ENCODE measurements at regions not wholly inside any gene's neighbourhood (a gene's known extent, or its start where the extent isn't known, plus 50 kb on each side); places are given as distances from the start of the nearest gene placed in this dataset.
"Not testable (repeated sequence)": the region's sequence is repeated elsewhere in the genome, so short reads cannot be mapped to it uniquely, and the experiment has no call there.

DNA sequence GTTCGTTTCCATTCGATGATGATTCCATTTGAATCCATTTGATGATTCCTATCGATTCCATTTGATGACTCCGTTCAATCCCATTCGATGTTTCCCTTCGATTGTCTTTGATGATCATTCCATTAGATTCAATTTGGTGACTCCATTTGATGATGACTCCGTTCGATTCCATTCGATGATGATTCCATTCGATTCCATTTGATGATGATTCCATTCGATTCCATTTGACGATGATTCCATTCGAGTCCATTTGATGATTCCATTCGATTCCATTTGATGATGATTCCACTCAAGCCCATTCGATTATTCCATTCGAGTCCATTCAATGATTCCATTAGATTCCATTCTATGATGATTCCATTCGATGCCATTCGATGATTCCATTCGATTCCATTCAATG lies 2730.6 kb downstream of the RPIA start:
- not testable (repeated sequence) for DNase-seq

DNA sequence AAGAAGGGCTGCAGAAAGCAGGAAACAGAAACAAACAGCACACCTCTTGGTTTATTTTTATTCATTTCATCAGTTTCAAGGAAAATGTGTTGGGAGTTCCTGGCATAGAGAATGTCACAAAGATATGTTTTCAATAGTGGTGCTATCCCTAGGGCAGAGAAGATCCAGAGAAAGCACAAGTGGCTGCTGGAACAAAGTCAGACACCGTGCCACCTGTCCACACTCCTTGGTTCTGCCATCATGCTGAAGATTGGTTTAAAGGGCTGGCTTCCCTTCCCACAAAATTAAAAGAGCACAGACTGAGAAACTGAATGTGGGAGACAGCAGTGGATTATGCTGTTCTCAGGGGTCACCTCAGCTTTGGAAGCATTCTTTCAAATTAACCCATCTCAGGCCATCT lies 2735.7 kb downstream of the RPIA start:
- not testable (repeated sequence) for DNase-seq

DNA sequence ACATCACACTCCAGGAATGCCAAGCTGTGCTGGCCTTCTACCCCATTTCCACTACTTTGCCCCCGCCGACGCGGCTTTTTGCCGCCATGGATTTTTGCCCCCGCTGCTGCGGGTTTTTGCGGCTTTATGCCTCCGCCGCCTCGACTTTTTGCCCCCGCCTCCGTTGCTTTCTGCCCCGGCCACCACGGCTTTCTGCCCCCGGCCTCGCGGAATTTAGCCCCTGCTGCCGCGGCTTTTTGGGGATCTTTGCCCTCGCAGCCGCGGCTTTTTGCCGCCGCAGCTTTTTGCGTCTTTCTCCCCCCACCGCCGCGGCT lies 2750.4 kb downstream of the RPIA start:
- not testable (repeated sequence) for DNase-seq

DNA sequence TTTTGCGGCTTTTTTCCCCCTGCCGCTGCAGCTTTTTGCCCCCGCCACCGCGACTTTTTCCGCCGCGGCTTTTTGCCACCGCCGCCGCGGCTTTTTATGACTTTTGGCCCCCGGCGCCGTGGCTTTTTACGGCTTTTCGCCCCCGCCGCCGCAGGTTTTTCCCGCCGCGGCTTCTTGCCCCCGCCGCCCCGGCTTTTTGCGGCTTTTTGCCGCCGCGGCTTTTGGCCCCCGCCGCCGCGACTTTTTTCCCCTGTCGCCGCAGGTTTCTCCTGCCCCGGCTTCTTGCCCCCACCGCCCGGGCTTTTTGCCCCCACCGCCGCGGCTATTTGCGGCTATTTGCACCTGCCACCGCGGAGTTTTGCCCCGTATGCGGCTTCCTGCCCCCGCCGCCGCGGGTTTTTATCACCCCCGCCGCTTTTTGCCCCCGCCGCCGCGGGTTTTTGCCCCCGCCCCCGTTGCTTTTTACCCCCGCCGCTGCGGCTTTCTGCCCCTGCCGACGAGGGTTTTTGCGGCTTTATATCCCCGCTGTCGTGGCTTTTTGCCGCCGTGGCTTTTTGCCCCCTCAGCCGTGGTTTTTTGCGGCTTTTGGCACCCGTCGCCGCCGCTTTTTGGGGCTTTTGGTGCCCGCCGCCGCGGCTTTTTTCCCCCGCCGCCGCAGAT lies 2750.9 kb downstream of the RPIA start:
- peak; percentile 24 for DNase-seq

DNA sequence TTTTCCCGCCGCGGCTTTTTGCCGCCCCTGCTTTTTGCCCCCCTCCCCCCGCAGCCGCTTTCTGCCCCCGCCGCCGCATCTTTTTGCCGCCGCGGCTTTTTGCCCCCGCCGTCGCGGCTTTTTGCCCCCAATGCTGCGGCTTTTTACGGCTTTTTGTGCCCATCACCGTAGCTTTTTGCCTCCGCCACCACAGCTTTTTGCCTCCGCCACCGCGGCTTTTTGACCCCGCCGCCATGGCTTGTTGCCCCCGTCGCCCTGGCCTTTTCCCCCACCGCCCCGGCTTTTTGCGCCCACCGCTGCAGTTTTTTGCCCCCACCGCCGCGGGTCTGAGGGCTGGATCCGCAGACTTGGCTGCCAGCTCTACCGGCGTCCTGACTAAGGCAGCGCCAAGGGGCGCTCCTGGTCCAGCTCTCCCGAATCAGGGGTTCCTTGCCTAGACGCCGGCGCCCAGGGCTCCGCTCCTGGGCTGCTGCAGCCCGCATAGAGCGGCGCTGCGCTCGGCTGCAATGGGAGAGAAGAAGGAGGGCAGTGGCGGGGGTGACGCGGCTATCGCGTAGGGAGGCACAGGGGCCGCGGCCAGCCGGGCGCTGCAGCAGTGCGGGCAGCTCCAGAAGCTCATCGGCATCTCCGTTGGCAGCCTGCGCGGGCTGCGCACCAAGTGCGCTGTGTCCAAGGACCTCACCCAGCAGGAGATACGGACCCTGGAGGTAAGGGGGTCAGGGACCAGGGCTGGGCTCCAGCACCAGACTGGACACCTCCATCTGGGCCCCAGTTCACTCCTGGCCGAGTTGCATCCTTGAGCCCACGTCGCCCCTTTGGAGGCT lies 2751.6 kb downstream of the RPIA start:
- DNase-seq, result not testable (repeated sequence)

DNA sequence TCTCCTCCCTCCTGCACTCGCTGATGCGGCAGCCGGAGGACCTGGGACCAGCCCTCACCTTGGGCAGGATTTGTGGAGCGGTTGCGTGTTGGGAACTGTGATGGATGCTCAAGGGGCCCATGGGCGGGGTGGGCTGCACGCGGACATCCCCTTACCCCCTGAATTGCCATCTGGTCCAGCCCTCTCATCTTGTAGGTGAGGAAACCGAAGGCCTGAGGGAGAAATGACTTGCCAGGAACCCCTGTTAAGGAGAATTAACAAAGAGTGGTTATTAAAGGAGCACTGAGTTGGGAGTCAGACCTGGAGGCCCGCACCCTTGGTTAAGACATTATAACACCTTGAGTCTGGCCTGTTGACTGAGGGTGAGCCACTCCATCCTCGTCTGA lies 2752.2 kb downstream of the RPIA start:
- DNase-seq, result not testable (repeated sequence)

DNA sequence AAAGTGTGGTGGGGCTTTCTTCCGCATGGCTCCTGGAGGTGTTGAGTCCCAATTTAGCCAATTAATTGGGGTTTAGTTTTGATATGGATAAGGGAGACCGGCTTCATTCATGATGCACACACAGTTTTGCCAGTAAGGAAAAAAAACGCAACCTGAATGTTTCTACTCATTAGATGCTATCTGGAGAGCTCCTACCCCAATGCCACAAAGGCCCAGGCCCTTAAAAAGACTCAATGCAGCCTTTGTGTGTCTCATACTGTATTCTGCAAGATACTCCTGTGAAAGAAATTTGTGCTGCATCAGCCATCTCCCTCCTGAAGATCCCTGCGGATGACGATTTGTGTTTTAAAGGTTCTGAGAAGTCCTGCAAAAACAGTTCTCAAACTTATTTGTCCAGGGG lies 2754.2 kb downstream of the RPIA start:
- DNase-seq, result not testable (repeated sequence)

DNA sequence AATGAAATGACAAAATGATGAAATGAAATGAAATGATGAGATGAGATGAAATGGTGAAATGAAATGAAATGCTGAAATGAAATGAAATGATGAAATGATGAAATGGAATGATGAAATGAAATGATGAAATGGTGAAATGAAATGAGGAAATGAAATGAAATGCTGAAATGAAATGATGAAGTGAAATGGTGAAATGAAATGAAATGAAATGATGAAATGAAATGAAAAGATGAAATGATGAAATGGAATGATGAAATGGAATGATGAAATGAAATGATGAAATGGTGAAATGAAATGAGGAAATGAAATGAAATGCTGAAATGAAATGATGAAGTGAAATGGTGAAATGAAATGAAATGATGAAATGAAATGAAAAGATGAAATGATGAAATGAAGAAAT lies 2755.0 kb downstream of the RPIA start:
- not testable (repeated sequence) for DNase-seq

DNA sequence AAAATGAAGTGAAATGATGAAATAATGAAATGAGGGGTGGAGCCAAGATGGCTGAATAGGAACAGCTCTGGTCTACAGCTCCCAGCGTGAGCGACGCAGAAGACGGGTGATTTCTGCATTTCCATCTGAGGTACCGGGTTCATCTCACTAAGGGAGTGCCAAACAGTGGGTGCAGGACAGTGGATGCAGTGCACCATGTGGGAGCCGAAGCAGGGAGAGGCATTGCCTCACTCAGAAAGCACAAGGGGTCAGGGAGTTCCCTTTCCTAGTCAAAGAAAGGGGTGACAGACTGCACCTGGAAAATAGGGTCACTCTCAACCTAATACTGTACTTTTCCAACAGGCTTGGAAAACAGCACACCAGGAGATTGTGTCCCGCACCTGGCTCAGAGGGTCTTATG lies 2755.4 kb downstream of the RPIA start:
- DNase-seq, result not testable (repeated sequence)

DNA sequence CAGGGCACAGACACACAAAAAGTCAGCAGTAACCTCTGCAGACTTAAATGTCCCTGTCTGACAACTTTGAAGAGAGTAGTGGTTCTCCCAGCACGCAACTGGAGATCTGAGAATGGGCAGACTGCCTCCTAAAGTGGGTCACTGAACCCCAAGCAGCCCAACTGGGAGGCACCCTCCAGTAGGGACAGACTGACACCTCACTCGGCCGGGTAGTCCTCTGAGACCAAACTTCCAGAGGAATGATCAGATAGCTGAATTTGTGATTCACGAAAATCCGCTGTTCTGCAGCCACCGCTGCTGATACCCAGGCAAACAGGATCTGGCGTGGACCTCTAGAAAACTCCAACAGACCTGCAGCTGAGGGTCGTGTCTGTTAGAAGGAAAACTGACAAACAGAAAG lies 2756.0 kb downstream of the RPIA start:
- not testable (repeated sequence) for DNase-seq

DNA sequence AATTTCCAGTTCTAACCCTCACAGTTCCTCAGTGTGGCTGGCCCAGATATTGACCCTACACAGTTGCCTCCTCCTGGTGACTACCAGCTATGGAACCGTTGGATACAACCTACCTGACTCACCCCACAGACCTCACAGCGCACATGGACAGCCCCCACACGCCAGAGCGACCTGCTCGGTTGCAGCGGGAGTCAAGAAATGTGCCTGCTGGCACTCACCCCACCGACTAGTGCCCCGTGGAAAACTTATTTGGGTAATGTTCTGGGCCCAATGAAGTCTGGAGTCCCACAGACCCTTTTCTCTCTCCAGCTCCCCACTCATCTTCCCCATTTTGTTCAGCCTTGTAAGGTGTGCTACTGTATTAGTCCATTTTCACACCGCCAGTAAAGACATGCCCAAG lies 2770.8 kb downstream of the RPIA start:
- peak; percentile 9 for DNase-seq

DNA sequence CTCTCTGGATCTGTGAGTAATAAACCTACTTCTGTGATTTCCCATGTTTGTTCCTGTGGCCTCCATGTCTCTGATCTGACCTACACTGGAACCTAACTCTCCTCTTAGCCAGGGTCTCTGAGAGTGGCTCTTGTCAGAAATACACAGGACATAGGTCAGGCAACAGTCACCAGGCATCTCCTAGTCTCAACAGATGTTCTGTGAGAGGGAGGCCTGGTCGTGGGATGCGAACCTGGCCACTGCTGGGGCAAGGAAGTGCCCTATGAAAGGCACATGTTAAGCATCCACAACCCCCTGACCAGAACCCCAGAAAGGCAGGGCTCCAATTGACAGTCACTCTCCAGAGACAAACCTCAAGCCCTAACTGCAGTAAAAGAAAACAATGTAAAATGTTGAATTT lies 2771.5 kb downstream of the RPIA start:
- peak; percentile 9 for DNase-seq

DNA sequence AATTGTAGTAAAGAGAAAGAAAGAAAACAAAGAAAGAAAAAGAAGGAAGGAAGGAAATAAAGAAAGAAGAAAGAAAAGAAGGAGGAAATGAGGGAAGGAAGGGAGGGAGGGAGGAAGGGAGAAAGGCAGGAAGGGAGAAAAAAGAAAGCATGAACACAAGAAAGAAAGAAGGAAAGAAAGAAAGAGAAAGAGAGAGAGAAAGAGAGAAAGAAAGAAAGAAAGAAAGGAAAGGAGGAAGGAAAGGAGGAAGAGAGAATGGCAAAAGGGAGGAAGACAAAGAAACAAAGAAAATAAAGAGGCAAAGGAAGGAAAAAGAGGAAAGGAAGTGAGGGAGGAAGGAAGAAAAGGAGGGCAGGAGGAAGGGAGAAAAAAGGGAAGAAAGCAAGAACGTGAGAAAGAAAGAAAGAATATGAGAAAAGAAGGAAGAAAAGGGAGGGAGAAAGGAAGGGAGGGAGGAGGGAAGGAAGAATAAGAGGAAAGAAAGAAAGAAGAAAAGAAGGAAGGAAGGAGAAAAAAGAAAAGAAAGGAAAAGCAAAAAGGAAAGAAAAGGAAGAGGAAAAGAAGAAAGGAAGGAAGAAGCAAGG lies 2775.4 kb downstream of the RPIA start:
- DNase-seq, result not testable (repeated sequence)

DNA sequence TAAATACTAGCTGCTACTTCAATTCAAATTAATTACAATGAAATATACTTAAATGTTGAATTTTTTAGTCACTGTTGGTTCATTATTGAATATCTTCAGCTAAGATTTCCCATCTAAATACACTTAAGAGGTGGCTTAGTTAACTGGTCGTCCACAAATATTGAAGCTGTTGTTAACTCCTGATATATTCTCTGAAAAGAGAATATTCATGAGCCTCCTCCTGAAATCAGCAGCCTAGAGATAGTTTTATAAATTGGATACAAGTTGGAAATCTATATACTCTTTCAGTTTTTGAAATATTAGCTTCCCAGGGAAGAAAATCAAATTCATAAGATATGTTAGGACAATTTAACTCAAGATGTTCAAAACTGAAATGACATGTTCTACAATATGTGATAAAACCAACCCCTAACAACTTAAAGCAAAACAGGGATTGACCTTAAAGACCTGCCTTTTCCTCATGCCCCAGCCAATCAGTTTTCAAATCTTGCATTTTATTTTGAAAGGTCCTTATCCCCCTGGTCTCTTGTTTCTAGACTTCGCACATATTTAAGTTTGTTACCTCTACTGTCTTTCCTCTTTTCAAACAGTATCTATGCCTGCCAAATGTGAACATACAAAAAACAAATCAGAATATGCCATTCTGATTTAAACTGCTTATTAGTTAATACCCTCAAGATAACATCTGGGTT lies 2784.9 kb downstream of the RPIA start:
- not testable (repeated sequence) for DNase-seq

DNA sequence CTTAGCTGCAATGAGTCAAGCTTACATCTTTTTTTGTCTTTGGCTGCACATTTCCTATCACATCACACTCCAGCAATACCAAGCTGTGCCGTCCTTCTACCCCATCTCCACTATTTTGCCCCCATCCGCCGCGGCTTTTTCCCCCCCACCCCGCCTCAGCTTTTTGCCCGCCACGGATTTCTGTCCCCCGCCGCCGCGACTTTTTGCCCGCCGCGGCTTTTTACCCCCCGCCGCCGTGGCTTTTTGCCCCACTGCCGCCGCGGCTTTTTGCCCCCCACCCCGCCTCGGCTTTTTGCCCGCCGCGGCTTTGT lies 2785.4 kb downstream of the RPIA start:
- DNase-seq, result not testable (repeated sequence)

DNA sequence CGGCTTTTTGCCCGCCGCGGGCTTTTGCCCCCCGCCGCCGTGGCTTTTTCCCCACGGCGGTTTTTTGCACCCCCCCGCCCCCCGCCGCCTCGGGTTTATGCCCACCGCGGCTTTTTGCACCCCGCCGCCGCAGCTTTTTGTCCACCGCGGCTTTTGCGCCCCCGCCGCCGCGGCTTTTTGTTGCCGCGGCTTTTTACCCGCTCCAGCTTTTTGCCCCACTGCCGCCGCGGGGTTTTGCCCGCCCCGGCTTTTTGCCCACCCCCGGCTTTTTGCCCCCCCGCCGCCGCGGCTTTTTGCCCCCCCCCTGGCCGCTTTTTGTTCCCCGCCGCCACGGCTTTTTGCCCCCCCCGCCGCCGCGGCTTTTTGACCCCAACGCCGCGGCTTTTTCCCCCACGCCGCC lies 2785.8 kb downstream of the RPIA start:
- not testable (repeated sequence) for DNase-seq

DNA sequence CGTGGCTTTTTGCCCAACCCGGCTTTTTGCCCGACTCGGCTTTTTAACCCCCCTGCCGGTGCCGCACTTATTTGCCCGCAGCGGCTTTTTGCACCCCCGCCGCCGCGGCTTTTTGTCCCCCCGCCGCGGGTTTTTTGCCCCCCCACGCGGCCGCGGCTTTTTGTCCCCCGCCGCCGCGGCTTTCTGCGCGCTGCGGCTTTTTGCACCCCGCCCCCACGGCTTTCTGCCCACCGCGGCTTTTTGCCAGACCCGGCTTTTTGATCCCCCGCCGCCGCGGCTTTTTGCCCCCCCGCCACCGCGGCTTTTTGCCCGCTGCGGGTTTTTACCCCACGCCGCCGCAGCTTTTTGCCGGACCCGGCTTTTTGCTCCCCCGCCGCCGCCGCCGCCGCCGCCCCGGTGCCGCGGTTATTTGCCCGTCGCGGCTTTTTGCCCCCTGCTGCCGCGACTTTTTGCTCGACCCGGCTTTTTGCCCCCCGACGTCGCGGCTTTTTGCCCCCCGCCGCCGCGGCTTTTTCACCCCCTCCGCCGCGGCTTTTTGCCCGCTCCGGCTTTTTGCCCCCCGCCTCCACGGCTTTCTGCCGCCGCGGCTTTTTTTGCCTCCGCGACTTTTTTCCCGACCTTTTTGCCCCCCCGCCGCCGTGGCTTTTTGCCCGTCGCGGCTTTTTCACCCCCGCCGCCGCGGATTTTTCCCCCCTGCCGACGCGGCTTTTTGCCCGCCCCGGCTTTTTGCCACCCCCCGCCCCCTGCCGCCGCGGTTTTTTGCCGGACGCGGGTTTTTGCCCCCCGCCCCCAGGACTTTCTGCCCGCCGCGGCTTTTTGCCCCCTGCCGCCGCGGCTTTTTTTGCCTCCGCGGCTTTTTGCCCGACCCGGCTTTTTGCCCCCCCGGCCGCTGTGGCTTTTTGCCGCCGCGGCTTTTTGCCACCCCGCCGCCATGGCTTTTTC lies 2786.5 kb downstream of the RPIA start:
- peak; percentile 42 for DNase-seq

DNA sequence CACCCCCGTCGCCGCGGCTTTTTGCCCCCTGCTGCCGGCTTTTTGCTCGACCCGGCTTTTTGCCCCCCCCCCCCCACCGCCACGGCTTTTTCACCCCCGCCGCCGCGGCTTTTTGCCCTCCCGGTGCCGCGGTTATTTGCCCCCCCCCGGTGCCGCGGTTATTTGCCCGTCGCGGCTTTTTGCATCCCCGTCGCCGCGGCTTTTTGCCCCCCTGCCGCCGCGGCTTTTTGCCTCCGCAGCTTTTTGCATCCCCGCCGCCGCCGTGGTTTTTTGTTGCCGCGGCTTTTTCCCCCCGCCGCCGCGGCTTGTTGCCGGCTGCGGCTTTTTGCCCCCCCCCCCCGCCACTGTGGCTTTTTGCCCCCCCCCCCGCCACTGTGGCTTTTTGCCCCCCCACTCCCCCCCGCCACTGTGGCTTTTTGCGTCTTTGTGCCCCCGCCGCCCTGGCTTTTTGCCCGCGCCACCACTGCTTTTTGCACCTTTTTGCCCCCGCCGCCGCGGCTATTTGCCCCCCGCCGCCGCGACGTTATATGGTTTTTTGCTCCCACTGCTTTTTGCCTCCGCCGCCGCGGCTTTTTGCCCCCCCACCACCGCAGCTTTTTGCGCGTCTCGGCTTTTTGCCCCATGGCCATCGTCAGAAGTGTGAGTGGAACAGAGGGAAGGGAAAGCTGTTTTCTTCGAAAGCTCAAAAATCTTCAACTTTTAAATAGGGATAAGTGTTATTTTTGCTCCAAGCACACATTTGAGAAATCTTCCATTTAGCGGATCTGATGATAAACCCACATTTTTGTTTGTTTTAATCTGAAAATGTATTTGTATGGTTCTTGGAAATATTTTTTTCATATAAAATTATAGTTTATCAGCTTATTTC lies 2787.6 kb downstream of the RPIA start:
- not testable (repeated sequence) for DNase-seq

DNA sequence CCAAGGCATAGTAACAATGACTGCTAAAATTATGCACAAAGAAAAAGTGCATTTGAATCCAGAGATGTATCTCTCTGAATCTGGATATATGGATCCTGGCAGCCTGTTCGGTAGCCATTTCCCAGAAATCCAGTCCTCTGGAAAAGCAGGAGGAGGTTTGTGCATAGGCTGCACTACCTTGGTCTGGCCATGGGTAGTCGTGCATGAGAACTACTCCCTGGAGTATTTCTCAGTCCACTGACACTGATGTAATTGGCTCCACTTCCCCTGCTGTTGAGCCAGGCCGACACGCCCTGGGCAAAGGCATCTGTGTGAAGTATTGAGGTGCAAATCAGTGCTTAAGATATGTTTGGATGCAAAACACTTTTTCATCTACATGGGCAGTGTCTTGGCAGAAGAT lies 2793.8 kb downstream of the RPIA start:
- not testable (repeated sequence) for DNase-seq

DNA sequence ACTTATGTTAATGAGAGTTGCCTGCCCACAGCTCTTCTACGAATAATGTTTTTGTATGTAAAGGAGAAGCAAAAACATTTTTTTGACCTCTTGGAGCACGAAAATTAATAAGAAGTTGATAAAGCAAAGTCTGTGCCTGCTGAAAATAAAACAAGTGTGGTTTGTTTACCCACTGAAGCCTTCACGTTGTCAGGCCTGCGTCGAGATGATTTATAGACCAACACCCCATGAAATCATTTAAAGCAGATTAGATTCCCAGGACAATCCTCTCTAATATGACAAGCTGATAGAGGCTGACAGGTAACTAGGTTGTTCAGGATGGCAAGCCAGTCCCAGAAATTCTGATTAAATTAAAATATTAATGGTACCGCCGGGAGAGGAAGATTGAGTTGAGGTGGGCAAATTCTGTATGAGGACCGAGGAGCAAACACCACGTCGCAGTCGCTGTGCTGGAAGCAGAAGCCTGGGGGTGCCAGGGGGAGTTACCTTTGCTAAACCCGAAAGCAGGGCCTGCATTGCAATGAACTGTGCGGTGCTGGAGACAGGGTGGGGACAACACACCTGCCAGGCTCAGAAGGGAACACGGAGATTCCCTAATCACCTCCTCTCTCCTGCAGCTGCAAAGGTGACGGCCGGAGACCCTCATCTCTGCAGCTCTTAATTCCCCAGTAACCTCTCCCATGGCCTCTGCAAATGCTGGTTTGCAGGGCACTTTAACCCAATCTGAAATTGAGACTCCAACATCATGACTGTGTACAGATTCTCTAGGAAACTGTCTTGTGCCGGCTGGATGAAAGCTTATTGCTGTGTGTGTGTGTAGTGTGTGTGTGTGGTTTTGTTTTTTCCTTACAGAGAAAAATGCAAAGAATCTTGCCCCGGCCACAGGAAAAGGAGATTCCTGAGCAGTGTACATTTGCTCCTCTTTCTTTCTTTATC lies 2805.9 kb downstream of the RPIA start:
- DNase-seq, result not testable (repeated sequence)
